NCI-H146 treated with DMSO at 0.1 percent for 48 hours (cell line): ENCODE measurements at regions not wholly inside any gene's neighbourhood (a gene's known extent, or its start where the extent isn't known, plus 50 kb on each side); places are given as distances from the start of the nearest gene placed in this dataset.
"Not testable (repeated sequence)": the region's sequence is repeated elsewhere in the genome, so short reads cannot be mapped to it uniquely, and the experiment has no call there.

ENCODE experiments used
- DNase-seq: peaks from one replicate; lab custom pipeline; 2025; ENCODE audit not compliant: unreplicated experiment; lab: John Stamatoyannopoulos, UW

DNA sequence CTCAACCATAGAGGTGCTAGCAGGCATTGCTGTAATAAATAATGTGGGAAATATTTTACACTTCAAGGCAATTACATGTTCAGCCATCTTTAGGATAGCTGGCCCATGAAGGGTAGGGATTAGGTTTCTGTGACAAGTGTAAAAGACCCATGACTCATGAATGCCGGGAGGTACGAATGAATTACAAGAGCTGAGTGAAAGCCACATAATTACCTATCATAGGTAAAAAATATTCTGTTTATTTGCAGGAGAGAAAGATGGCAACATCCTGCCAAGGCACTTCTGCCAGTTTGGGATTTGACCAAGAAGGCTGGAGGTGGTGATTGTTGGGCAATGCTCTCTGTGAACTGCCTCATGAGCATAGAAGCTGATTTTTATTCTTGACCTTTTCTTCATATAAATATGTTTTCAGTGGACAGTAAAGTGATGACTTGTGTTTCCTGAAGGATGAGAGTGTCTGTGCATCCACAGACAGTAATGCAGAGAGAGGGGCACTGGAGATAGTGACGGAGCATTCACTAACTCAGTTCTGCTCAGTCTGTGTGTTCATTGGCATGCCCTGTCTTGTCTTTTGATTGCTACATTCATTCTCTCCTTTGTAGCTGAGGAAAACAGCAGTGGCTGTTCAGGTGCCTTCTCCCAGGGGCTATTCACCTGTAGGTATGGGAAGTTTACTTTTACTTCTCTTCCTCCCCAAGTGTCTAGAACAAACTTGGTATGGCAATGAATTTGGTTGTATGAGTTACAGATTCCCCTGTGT is 481.1 kb downstream of the TFAP2B start:
- DNase-seq: no peak

DNA sequence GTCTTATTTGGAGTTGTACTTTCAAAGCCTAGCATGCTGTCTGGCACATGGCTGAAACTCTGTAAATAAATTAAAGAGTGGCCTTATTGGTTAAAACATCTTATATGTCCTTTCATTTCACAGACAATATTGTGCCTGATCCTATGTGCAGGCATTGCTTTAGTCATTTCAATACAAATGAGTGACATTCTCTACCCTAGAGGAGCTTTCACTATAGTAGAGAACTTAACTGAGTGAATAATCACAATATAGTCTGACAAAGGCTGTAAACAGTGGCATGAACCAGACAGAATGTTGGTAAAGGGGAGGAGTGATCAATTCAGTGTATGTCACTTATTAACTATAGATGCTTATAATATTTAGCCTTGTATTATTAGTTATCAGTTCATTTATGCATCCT is 481.8 kb downstream of the TFAP2B start:
- no peak for DNase-seq

DNA sequence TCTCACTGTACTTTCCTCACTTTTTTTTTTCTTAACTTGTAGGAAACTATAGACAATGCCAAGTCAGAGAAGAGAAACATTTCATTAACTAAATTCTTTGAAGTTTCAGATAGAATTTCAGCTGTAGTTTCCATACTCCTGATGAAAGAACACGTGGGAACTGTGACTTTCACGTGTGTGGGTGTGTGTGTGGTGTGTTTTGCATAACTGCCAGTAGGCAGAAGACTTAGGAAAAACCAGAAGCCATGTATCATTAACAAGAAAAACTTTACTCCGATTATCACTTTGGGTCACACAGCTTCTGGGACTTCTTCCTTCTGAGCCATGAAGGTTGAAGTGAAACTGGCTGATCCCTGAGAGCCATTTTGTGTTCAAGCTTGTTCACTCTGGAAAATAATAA is 483.3 kb downstream of the TFAP2B start:
- DNase-seq: no peak

DNA sequence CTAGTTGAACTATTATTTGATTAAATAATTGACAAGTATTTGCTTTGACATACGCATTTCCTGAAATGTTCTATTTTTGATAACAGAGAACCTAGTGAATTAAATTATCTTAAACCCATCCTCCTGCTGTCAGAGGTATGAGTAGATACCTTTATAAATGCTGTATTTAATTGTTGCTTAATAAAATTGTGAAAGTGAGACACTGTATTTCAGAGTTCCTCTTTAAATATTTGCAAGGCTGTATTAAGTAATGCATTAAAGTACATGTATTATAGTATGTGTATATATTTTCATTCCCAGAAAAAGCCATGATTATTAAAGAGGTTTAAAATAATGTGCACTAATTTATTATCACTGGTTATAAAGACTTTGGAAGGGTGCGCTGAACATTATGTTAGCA is 483.8 kb downstream of the TFAP2B start:
- no peak for DNase-seq

DNA sequence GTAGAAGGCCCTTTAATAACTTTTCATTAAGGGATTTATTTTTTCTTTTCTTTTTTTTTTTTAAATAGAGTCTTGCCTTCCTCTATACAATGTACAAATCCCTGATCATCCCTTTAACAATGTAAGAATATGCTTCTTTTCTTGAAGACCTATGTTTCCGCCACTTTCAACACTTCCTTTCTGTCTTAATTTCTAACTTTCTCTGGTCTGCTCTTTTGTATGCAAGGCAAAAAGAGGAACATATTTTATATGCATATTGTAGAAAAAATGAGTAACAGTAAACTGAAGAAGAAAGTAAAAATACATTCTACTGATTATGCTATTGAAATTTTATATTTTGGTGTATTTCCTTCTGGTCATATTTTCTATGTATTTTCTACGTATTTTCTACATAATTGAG is 484.7 kb downstream of the TFAP2B start:
- no peak for DNase-seq

DNA sequence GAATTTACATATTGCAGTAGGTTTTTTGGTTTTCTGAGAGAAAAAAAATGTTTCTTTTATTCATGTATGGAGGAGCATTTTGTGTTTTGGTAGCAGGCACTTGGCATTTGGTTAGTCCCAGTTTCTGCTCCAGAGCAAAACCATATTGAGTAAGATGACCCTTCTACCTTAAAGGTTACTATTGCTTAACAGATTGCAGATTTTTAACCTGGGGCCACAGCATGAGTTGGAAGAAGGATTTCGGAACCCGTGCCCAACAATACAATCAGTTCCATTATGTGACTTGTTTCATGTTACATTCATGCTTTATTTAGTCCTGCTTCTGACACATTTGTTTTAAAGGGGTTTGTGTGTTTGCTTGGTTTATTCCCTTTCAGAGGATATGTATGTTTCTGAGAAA is 496.3 kb downstream of the TFAP2B start:
- DNase-seq: no peak

DNA sequence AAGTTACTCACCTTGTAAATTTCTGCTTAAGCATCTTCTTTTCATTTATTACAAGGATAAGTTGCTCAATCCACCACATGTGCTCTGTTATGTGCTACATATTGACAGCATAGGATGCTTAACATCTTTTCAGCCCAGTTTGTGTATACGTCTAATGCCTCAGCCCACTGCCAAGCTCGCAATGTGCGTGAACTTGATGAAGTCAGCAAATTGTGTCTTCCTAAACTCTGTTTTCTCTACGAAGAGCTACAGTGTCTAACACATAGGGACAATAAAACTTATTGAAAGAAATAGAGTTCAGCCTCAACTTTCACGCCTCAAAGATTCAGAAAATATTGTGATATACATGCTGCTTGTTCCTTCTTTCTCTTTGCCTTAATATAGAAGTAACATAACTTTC is 500.0 kb downstream of the TFAP2B start:
- no peak for DNase-seq

DNA sequence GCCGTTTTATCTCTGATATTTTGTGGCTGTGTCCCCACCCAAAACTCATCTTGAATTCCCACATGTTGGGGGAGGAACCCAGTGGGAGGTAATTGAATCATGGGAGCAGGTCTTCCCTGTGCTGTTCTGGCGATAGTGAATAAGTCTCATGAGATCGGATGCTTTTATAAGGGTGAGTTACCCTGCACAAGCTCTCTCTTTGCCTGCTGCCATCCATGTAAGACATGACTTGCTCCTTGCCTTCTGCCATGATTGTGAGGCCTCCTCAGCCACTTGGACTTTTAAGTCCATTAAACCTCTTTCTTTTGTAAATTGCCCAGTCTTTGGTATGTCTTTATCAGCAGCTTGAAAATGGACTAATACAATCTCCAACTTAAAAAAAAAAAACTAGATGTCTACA is 502.8 kb downstream of the TFAP2B start:
- not testable (repeated sequence) for DNase-seq

DNA sequence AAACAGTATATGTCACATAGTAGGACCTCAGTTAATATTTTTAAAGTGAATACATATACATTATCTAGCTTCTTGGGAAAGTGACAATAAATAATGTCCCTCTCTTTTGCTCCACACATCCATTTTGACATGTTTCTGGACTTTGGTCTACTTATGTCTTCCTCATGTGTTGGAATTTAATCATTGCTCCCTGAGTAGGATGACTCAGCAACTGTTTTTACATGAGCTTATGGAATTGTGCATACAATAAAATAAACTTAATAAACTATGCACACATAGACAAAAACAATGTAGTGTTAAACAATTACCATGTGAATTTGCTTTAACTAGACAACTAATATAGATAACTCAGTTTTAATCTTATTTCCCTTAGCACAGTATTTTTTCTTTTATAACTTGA is 503.8 kb downstream of the TFAP2B start:
- no peak for DNase-seq

DNA sequence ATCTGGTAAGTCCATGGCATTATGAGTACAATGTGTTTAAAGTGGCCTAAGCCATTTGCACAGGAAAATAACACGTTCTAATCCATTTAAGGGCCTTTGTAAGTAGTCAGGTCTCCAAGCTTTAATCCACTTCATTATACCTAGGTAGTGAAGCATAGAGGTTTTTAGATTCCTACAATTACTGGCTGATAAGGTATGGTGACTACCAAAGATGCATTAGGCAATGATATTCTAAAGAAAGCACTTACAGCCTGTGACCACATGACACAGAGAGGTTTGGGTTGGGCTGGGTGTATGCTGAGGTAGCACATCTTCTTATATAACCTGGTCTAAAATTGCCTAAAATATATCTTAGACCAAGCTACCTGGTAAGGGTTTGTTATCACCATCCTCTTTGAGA is 504.4 kb downstream of the TFAP2B start:
- no peak for DNase-seq

DNA sequence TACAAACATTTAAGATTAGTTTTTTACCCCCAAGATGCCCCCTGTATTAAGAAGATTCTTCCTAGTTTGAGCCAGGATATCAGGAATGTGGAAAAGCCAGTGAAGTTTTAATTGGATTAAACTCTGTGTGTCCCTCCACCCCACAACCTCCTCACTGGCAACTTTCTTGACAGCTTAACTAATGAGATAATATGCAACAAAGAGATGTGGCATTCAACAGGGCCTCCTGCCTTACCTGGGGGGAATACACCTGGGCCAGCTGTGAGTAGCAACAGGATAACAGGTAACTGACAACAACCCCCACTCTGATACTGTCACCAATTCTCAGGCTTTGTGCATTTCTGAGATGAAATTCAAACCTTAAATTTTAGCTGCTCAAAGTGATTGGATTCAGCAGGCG is 512.3 kb downstream of the TFAP2B start:
- no peak for DNase-seq

DNA sequence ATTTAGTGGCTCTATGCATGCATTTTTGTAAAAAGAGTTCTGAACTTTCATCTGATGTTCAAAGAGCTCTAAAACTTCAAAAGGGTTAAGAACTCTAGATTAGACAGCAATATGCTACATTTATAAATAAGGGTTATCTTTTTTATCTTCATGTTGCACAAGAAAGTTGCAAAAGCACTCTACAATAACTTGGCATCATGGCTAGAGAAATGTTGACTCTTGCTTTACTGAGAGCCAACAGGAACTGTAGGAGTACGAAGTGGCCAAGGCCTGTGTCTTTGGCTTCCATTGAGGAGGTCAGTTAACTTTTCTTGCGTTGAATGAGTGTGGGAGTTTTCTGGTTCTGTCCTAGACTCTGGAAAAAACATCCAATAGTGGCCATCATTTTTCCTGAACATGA is 516.9 kb downstream of the TFAP2B start:
- no peak for DNase-seq

DNA sequence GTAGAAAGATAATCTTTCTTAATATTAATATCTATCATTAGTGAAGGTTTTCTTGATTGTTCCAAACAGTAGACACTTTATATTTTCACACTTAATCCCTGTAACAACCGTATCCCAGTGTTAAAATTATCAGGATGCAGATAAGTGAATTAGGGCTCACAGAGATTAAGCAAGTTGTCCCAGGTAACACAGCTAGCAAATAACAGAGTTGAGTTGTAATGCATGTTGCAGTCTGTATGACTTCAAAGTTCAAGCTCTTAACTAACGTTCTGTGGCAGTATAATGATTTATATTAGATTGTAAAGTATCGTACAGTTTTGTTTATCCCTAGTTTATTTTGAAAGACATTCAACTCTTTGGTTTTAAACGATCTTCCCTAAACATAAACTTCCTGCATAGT is 517.5 kb downstream of the TFAP2B start:
- no peak for DNase-seq

DNA sequence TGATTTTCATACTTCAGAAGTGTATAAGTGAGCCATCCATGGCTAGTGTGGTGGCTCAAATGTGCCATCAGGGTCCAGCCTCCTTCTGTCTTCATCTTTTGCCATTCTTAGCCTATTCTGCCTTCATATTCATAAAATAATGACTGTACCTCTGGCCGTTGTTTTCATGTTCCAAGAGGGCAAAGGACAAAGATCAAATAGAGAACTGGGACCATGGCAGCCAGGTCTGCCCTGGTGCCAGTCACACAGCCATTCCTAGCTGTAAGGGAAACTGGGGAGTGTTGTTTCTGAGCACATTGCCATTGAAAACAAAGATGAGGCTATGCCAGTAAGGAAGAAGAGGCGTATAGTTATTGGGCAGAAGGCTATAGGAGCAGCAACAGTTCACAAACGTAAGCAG is 518.6 kb downstream of the TFAP2B start:
- DNase-seq: no peak

DNA sequence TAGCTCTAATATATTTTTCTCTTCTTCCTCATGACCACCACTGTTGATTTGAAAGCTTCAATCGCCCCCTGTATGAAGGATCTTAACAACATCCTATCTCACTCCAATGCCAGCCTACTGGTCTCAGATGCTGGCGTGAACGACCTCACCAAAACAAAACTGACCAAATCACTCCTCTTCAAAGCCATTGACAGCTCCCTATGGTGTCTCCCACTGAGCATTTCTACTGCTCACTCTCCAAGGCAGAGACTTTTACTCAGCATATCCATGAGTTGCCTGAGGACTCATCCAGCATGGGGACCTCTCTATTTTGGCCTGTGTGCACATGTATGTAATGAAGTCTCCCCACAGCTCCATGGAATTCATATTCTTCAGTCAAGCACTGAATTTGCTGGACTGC is 520.4 kb downstream of the TFAP2B start:
- no peak for DNase-seq

DNA sequence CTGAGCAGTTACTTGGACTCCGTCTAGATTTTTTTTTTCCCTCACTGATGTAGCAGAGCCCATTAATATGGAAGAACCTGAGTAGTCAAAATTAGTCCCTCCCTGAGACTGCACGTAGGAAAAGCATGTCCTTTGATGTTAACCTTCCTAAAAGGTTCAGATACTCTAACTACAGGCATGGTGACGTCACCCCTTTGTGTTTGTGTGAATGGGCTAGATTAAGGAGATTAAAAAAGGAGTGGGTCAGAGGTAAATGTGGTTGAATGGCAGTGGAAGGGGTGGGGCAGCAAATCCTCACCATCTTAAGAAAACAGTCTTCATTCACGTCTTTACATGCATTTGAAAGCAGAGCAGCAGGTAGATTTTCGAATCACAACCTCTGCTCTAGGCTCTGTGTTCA is 521.1 kb downstream of the TFAP2B start:
- DNase-seq: no peak

DNA sequence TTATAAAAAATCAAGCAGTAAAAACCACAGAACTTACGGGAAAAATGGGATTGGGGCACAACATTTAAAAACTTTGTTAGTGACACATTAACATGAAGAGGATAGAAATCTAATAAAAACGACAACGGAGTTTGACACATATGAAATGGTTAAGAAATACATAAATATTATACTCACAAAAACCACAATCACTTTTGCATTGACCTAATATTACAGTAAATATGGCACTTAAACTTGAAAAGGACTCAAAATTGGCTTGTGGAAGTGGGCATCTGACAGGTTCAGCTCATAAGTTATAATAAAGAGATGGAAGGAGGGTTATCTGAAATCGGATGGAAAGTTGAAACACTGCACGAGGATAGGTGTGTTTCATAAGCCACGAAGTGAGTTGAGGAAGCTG is 523.7 kb downstream of the TFAP2B start:
- DNase-seq: no peak

DNA sequence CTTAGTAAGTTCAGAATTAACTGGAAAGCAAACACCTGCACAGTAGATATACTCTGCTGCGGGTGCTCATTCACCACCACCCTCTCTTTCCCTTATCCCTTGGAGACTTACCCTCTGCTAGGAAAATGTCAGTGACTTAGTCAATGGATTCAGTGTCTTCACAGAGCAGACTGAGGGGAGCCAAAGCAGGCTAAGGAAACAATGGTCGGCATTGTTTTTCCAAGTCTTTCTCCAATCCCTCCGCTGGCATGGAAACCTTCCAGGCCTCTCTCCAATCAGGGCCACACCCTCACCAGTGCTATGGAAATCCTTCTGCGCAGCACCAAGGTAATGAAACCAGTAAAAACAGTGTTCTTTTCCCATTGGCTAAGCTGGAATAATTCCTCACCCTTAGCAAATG is 531.2 kb downstream of the TFAP2B start:
- DNase-seq: no peak

DNA sequence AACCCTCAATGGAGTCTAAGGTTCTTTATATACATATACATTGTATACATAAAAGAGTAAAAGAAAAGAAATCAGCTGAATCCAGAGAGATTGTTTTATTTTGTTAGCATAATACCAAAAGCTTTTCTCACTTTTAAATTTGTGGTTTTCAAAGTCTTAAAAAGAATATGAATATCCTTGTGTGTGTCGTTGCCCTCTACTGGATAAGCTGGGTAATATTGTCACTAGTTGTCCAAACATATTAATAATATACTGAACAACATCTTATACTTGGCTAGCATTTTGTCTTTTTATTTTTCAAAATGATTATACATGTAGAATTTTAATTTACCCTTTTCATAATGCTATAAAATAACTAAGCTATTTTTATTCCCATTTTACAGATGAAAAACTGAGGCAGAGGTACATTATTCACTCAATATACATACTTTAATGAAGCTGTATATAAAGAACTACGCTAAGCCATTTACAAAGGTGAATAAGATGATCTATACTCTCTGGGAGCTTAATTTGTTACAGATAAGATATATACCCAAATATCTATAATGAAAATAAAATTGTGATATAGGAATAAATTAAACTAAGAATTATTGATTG is 531.7 kb downstream of the TFAP2B start:
- DNase-seq: no peak

DNA sequence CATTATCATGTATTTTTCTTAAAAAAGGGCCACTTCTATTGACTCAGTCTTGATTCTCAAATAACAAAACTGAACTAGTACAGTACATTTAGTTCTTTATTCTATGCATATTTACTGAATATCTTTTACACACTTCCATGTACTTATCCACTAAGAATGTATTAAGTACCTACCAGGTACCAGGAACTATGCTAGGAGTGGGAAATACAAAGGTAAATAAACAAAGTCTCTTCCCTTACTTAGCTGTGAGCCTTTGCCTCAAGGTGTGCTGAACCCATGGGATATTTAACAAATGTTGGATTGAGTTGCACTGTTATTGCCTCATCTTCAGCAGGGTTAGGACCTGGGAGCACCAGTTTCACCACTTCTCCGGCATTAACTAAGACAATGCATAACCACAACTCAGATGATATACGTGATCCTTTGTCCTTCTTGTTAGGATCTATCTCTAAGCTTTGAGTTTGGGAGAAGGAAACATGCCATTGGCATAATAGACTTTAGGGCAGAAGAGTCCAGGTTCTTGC is 533.9 kb downstream of the TFAP2B start:
- no peak for DNase-seq

DNA sequence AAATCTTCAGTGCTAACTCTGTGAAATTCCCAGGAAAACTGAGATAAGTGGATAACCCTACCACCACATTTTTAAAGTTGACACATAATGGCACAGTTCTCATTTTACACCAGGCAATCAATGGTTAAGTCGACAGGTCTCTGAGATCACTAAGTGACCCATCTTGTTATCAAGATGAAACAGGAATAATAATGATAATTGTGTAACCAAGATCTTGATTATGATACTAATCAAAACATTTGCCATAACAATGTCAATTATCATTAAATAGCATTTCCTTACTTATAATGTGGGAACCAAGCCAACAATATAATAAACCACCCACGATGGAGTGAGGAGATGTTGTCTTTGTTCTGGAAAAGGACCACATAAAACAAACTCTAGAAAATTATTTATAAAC is 541.6 kb downstream of the TFAP2B start:
- no peak for DNase-seq

DNA sequence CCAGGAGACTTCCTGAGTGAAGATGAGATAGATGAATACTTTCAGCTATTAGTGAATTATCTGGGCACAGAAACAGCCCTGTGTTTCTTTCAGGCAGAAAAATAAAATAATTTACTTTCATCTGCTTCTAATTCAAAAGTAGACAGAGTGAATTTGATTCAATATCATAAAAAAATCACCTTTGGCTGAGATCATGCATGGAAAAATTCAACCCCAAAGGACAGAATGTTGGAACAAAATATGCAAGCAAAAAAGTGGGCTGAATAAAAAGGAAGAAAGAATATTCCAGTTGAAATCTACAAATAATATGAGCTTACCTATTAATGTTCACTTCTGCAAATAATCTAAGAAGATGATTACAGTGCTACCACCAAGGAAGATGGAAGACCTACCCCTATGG is 546.9 kb downstream of the TFAP2B start:
- no peak for DNase-seq

DNA sequence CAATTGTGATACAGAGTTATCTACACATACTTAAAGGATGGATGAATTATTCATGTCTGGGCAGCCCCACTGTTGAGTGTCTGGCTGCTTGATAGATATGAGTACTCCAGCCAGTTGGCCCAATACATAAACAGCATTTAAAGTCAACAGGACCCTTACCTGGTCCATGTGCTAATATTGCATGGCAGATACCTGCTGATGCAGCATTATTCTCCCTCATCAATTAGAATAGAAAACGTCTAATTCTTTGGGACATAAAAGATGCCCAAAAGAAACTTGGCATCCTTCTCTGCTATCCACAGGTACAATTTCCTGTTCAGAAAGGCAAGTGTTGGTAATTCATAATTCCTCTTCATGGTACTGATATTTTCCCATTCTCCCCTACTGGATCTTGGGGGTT is 550.8 kb downstream of the TFAP2B start:
- DNase-seq: no peak
